ENCODE measurements at regions not wholly inside any gene's neighbourhood (a gene's known extent, or its start where the extent isn't known, plus 50 kb on each side); places are given as distances from the start of the nearest gene placed in this dataset.

- Mint-ChIP-seq H3K36me3 (ENCODE audit: low read depth) (no peaks in the 10 kb centered on the region), H3K27ac (no peak overlapping the region), H3K9me3 (no peaks in the 10 kb centered on the region), H3K27me3 (ENCODE audit: low read depth, poor library complexity) (no peaks in the 10 kb centered on the region), H3K4me1 (no peaks in the 10 kb centered on the region), H3K4me3 (no peak overlapping the region)
- DNase-seq = no peak
- no peak for TF ChIP-seq CTCF (IDR thresholded peaks at IDR 0.05)
Observed at GRCh38 chr3:190229632-190230424, 92.4 kb downstream of the CLDN1 start.

- no peaks in the 10 kb centered on the region for H3K9me3 Mint-ChIP-seq
- TF ChIP-seq CTCF (IDR thresholded peaks at IDR 0.05) = no peak
- H3K36me3 Mint-ChIP-seq (ENCODE audit: low read depth) = no peaks in the 10 kb centered on the region
- H3K27me3 Mint-ChIP-seq (ENCODE audit: low read depth, poor library complexity) = no peaks in the 10 kb centered on the region
- no peak overlapping the region for H3K4me3 Mint-ChIP-seq
- no peak for DNase-seq
- no peaks in the 10 kb centered on the region for H3K4me1 Mint-ChIP-seq
- no peak overlapping the region for H3K27ac Mint-ChIP-seq
Observed at GRCh38 chr3:190227064-190227463, 95.2 kb downstream of the CLDN1 start.

GRCh38 chr3:190224863-190225692 is 97.2 kb downstream of the CLDN1 start:
- peaks cover 5% of the 10 kb centered on the region for H3K36me3 Mint-ChIP-seq (ENCODE audit: low read depth)
- no peaks in the 10 kb centered on the region for H3K4me1 Mint-ChIP-seq
- H3K4me3 Mint-ChIP-seq = no peak overlapping the region
- no peaks in the 10 kb centered on the region for H3K27me3 Mint-ChIP-seq (ENCODE audit: low read depth, poor library complexity)
- peaks cover 19% of the 10 kb centered on the region for H3K9me3 Mint-ChIP-seq
- peak; percentile 36 for TF ChIP-seq CTCF (IDR thresholded peaks at IDR 0.05)
- H3K27ac Mint-ChIP-seq = no peak overlapping the region
- no peak for DNase-seq

- no peak overlapping the region for H3K4me3 Mint-ChIP-seq
- DNase-seq = no peak
- peaks cover 9% of the 10 kb centered on the region for H3K36me3 Mint-ChIP-seq (ENCODE audit: low read depth)
- peaks cover 25% of the 10 kb centered on the region for H3K9me3 Mint-ChIP-seq
- no peaks in the 10 kb centered on the region for H3K27me3 Mint-ChIP-seq (ENCODE audit: low read depth, poor library complexity)
- no peaks in the 10 kb centered on the region for H3K4me1 Mint-ChIP-seq
- H3K27ac Mint-ChIP-seq = no peak overlapping the region
- no peak for TF ChIP-seq CTCF (IDR thresholded peaks at IDR 0.05)
Observed at GRCh38 chr3:190224456-190224855, 97.8 kb downstream of the CLDN1 start.

- TF ChIP-seq CTCF (IDR thresholded peaks at IDR 0.05) = no peak
- H3K9me3 Mint-ChIP-seq = peaks cover 35% of the 10 kb centered on the region
- no peak overlapping the region for H3K27ac Mint-ChIP-seq
- no peaks in the 10 kb centered on the region for H3K27me3 Mint-ChIP-seq (ENCODE audit: low read depth, poor library complexity)
- peaks cover 11% of the 10 kb centered on the region for H3K36me3 Mint-ChIP-seq (ENCODE audit: low read depth)
- H3K4me1 Mint-ChIP-seq = no peaks in the 10 kb centered on the region
- no peak for DNase-seq
- no peak overlapping the region for H3K4me3 Mint-ChIP-seq
Observed at GRCh38 chr3:190222916-190223315, 99.3 kb downstream of the CLDN1 start.

Measured in nephron progenitor cell (in vitro differentiated cells).